Suppressor macrophage (primary cell): ENCODE measurements at regions not wholly inside any gene's neighbourhood (a gene's known extent, or its start where the extent isn't known, plus 50 kb on each side); places are given as distances from the start of the nearest gene placed in this dataset.
"Not testable (repeated sequence)": the region's sequence is repeated elsewhere in the genome, so short reads cannot be mapped to it uniquely, and the experiment has no call there.

Experiments
- DNase-seq, 4 experiments: peaks; one replicate each; pipeline ENCODE4 v3.0.0-alpha.2; 2020 to 2022

- DNase-seq, result no peak
Observed at GRCh38 chr6:131336596-131336995, 201.3 kb downstream of the AKAP7 start.

GRCh38 chr6:131346896-131347295 lies 211.6 kb downstream of the AKAP7 start:
- not testable (repeated sequence) for DNase-seq

- no peak for DNase-seq
Observed at GRCh38 chr6:131348572-131348971, 213.3 kb downstream of the AKAP7 start.

- DNase-seq, result no peak
Observed at GRCh38 chr6:131349199-131349598, 213.9 kb downstream of the AKAP7 start.

- no peak for DNase-seq
Observed at GRCh38 chr6:131353106-131353505, 217.8 kb downstream of the AKAP7 start.

GRCh38 chr6:131353876-131354275 lies 218.6 kb downstream of the AKAP7 start:
- DNase-seq, result no peak

- DNase-seq, result no peak
Observed at GRCh38 chr6:131354356-131354755, 218.7 kb upstream of the ARG1 start.

- no peak for DNase-seq
Observed at GRCh38 chr6:131356161-131356560, 216.9 kb upstream of the ARG1 start.

GRCh38 chr6:131357501-131357900 lies 215.5 kb upstream of the ARG1 start:
- DNase-seq, result no peak

GRCh38 chr6:131362070-131362469 lies 211.0 kb upstream of the ARG1 start:
- DNase-seq, result no peak

- no peak for DNase-seq
Observed at GRCh38 chr6:131362696-131363095, 210.3 kb upstream of the ARG1 start.

GRCh38 chr6:131363947-131364834 lies 208.8 kb upstream of the ARG1 start:
- no peak for DNase-seq

- no peak for DNase-seq
Observed at GRCh38 chr6:131366223-131366622, 206.8 kb upstream of the ARG1 start.

GRCh38 chr6:131367206-131367873 lies 205.7 kb upstream of the ARG1 start:
- DNase-seq, result no peak

GRCh38 chr6:131368198-131368911 lies 204.7 kb upstream of the ARG1 start:
- peak; percentile 11 to 49 (median 33) for DNase-seq

GRCh38 chr6:131372535-131372934 lies 200.5 kb upstream of the ARG1 start:
- DNase-seq, result no peak

- DNase-seq, result no peak
Observed at GRCh38 chr6:131377112-131377705, 195.8 kb upstream of the ARG1 start.

GRCh38 chr6:131378874-131379273 lies 194.2 kb upstream of the ARG1 start:
- no peak for DNase-seq

- DNase-seq, result no peak
Observed at GRCh38 chr6:131379948-131380347, 193.1 kb upstream of the ARG1 start.

- DNase-seq, result no peak
Observed at GRCh38 chr6:131381052-131381708, 191.8 kb upstream of the ARG1 start.

- DNase-seq, result no peak
Observed at GRCh38 chr6:131381709-131382093, 191.3 kb upstream of the ARG1 start.

GRCh38 chr6:131382631-131383030 lies 190.4 kb upstream of the ARG1 start:
- DNase-seq, result no peak
